H1 (cell line): ENCODE measurements at regions not wholly inside any gene's neighbourhood (a gene's known extent, or its start where the extent isn't known, plus 50 kb on each side); places are given as distances from the start of the nearest gene placed in this dataset.

Source experiments
- CTCF ChIA-PET: fragments of 300-600 bp; sonication (Branson Sonifier 250); formaldehyde crosslinking; loops from one replicate; lab custom pipeline; 2021; ENCODE audit not compliant: partially characterized antibody; lab: Charles Lee
- POLR2A ChIA-PET: fragments of 300-600 bp; sonication (Branson Sonifier 250); formaldehyde crosslinking; loops from one replicate; lab custom pipeline; 2021; ENCODE audit warnings: inconsistent platforms; ENCODE audit not compliant: partially characterized antibody; lab: Charles Lee
- DNase-seq, 2 experiments: peaks; one replicate each; pipeline versions ENCODE4 v3.0.0 to v3.0.0-alpha.2; 2010 to 2022; ENCODE audit warnings: low spot score in 2 of 2, low read depth in 1 of 2, mixed read lengths in 1 of 2
- FAIRE-seq: peaks from 2 replicates; lab custom pipeline; 2011; peaks lifted over from hg19 to GRCh38; lab: Jason Lieb, UNC
- H2AFZ ChIP-seq: 2 replicates; pipeline ENCODE4 v1.8.1; 2012; ENCODE audit warnings: low read length, inconsistent platforms
- H2AK5ac ChIP-seq: 2 replicates; pipeline ENCODE4 v1.6.1; 2013; ENCODE audit warnings: low read depth, low read length
- H2BK120ac ChIP-seq: replicated peaks from 2 replicates; pipeline ENCODE3; 2013; ENCODE audit warnings: low read depth, low read length, inconsistent platforms
- H2BK12ac ChIP-seq: 2 replicates; pipeline ENCODE4 v1.6.1; 2013; ENCODE audit warnings: low read depth, low read length
- H2BK15ac ChIP-seq: 2 replicates; pipeline ENCODE4 v1.6.1; 2013; ENCODE audit warnings: low read length
- H2BK20ac ChIP-seq: 2 replicates; pipeline ENCODE4 v1.6.1; 2013; ENCODE audit warnings: low read length
- H2BK5ac ChIP-seq: 2 replicates; pipeline ENCODE4 v1.6.1; 2013; ENCODE audit warnings: low read depth, low read length
- H3K14ac ChIP-seq: 2 replicates; pipeline ENCODE4 v1.6.1; 2013; ENCODE audit warnings: inconsistent platforms; ENCODE audit not compliant: insufficient read length
- H3K18ac ChIP-seq: 2 replicates; pipeline ENCODE4 v1.6.1; 2013; ENCODE audit warnings: low read length; ENCODE audit errors: extremely low read depth
- H3K23ac ChIP-seq: 2 replicates; pipeline ENCODE4 v1.6.1; 2013; ENCODE audit warnings: inconsistent platforms; ENCODE audit not compliant: insufficient read length
- H3K23me2 ChIP-seq: 2 replicates; pipeline ENCODE4 v1.6.1; 2013; ENCODE audit warnings: low read depth, low read length
- H3K27ac ChIP-seq: 2 replicates; pipeline ENCODE4 v1.6.1; 2011; ENCODE audit warnings: low read depth, low read length, inconsistent platforms
- H3K27me3 ChIP-seq, 4 experiments: replicated peaks in 1 of 4; 1 replicate in 1 of 4; 2 replicates in 3 of 4; pipeline versions ENCODE4 v1.6.1 to v1.8.1; 2011 to 2013; ENCODE audit warnings: low read length in 3 of 4, mild to moderate bottlenecking in 3 of 4, inconsistent platforms in 2 of 4, mixed read lengths in 2 of 4, moderate library complexity in 1 of 4; ENCODE audit not compliant: control insufficient read depth in 3 of 4, insufficient read depth in 3 of 4; ENCODE audit errors: extremely low read depth in 1 of 4
- H3K36me3 ChIP-seq, 4 experiments: 2 replicates each; pipeline versions ENCODE4 v1.6.1 to v1.8.1; 2011 to 2013; ENCODE audit warnings: mild to moderate bottlenecking in 4 of 4, low read length in 3 of 4, moderate library complexity in 2 of 4, control low read depth in 1 of 4, inconsistent platforms in 1 of 4; ENCODE audit not compliant: insufficient read depth in 4 of 4, control insufficient read depth in 2 of 4
- H3K4ac ChIP-seq: replicated peaks from 2 replicates; pipeline ENCODE3; 2013; ENCODE audit warnings: low read length, low read depth, mixed read lengths, inconsistent platforms; ENCODE audit not compliant: insufficient read length
- H3K4me1 ChIP-seq, 4 experiments: replicated peaks in 1 of 4; 1 replicate in 1 of 4; 2 replicates in 3 of 4; pipeline versions ENCODE4 v1.6.1 to v1.8.1; 2011 to 2013; ENCODE audit warnings: low read length in 3 of 4, inconsistent platforms in 2 of 4, mixed read lengths in 1 of 4; ENCODE audit not compliant: insufficient read depth in 4 of 4, control insufficient read depth in 3 of 4
- H3K4me2 ChIP-seq, 2 experiments: 2 replicates each; pipeline versions ENCODE4 v1.6.1 to v1.8.1; 2011 to 2013; ENCODE audit warnings: low read depth in 2 of 2, low read length in 2 of 2, control low read depth in 1 of 2, inconsistent platforms in 1 of 2, mild to moderate bottlenecking in 1 of 2; ENCODE audit not compliant: insufficient read depth in 1 of 2
- H3K4me3 ChIP-seq, 4 experiments: fragments of 200-600, 300-600 bp in 1 of 4; sonication (generic), shearing (Covaris generic), sonication (Bioruptor Twin) in 1 of 4; 2 replicates each; pipeline versions ENCODE4 v1.5.1 to v1.8.1; 2011 to 2016; ENCODE audit warnings: low read length in 4 of 4, low read depth in 3 of 4, control low read depth in 2 of 4, inconsistent platforms in 2 of 4, mild to moderate bottlenecking in 2 of 4, mixed read lengths in 1 of 4, moderate library complexity in 1 of 4; ENCODE audit not compliant: insufficient read depth in 2 of 4; ENCODE audit errors: extremely low read depth in 1 of 4
- H3K56ac ChIP-seq: replicated peaks from 2 replicates; pipeline ENCODE3; 2013; ENCODE audit warnings: low read depth, mild to moderate bottlenecking, mixed read lengths, low read length, inconsistent platforms; ENCODE audit not compliant: insufficient read length
- H3K79me1 ChIP-seq: 2 replicates; pipeline ENCODE4 v1.6.1; 2013; ENCODE audit warnings: low read depth, low read length, control low read depth
- H3K79me2 ChIP-seq, 2 experiments: 2 replicates each; pipeline versions ENCODE4 v1.6.1 to v1.8.1; 2012 to 2013; ENCODE audit warnings: low read length in 2 of 2, mild to moderate bottlenecking in 2 of 2, inconsistent platforms in 1 of 2; ENCODE audit not compliant: insufficient read depth in 2 of 2, control insufficient read depth in 1 of 2
- H3K9ac ChIP-seq, 4 experiments: replicated peaks in 1 of 4; 1 replicate in 1 of 4; 2 replicates in 3 of 4; pipeline versions ENCODE4 v1.6.1 to v1.8.1; 2011 to 2013; ENCODE audit warnings: low read depth in 3 of 4, low read length in 3 of 4, control low read depth in 2 of 4, mild to moderate bottlenecking in 2 of 4, moderate library complexity in 2 of 4, inconsistent platforms in 1 of 4; ENCODE audit errors: extremely low read depth in 1 of 4
- H3K9me3 ChIP-seq, 2 experiments: 2 replicates each; pipeline versions ENCODE4 v1.6.1 to v1.8.1; 2012 to 2013; ENCODE audit warnings: mild to moderate bottlenecking in 2 of 2, moderate library complexity in 2 of 2, control low read depth in 1 of 2, inconsistent platforms in 1 of 2, low read depth in 1 of 2, low read length in 1 of 2, mixed read lengths in 1 of 2; ENCODE audit not compliant: insufficient read depth in 2 of 2
- H4K20me1 ChIP-seq, 2 experiments: replicated peaks in 1 of 2; 2 replicates each; pipeline versions ENCODE3 to v1.8.1; 2011 to 2013; ENCODE audit warnings: inconsistent platforms in 2 of 2, low read length in 2 of 2, mild to moderate bottlenecking in 1 of 2; ENCODE audit not compliant: insufficient read depth in 2 of 2, control insufficient read depth in 1 of 2
- H4K5ac ChIP-seq: 2 replicates; pipeline ENCODE4 v1.6.1; 2013; ENCODE audit warnings: low read length, low read depth, mixed read lengths, inconsistent platforms; ENCODE audit not compliant: insufficient read length
- H4K8ac ChIP-seq: 2 replicates; pipeline ENCODE4 v1.8.0; 2013; ENCODE audit warnings: mild to moderate bottlenecking, moderate library complexity, low read length, inconsistent platforms; ENCODE audit not compliant: insufficient read depth; ENCODE audit errors: extremely low read depth
- H4K91ac ChIP-seq: replicated peaks from 2 replicates; pipeline ENCODE3; 2013; ENCODE audit warnings: low read length, mixed read lengths, inconsistent platforms; ENCODE audit not compliant: insufficient read length
- KDM5A ChIP-seq: fragments of 200-600 bp; IDR thresholded peaks from 2 replicates; pipeline ENCODE4 v1.7.1; 2012; ENCODE audit warnings: mild to moderate bottlenecking, low read length, inconsistent platforms, mixed read lengths
- TEAD4 ChIP-seq: IDR thresholded peaks from 2 replicates; pipeline ENCODE4 v1.6.1; 2012; ENCODE audit warnings: low read depth, low read length, inconsistent platforms, mixed read lengths
- WGBS, 2 experiments: shearing (Covaris generic) in 1 of 2; methylation state at CpG; one replicate each; pipeline versions ENCODE4 v1.1.6 to v1.1.7; 2013 to 2015; ENCODE audit warnings: low lambda C conversion rate in 2 of 2, mixed read lengths in 2 of 2, inconsistent platforms in 1 of 2, low coverage in 1 of 2, missing lambda C conversion rate in 1 of 2; ENCODE audit not compliant: insufficient replicate concordance in 2 of 2, insufficient coverage in 1 of 2, insufficient read length in 1 of 2; ENCODE audit errors: extremely low coverage in 1 of 2, missing lambda C conversion rate in 1 of 2; 5-methylcytosine and 5-hydroxymethylcytosine counted together

GRCh38 chr2:114063346-114063745 is 173.5 kb downstream of the ACTR3 start:
- no peaks in the 10 kb centered on the region for H3K79me1 ChIP-seq
- H3K18ac ChIP-seq = no peak overlapping the region
- H3K4me1 ChIP-seq = no peaks in the 10 kb centered on the region; a peak in 1 of 7 replicates
- TF ChIP-seq KDM5A = no peak
- 0 out of 2 replicates have a peak, but pooled peaks have one; percentile 7 for TF ChIP-seq TEAD4
- TF ChIP-seq, all 59 proteins: peak for 1
- Histone ChIP-seq H3K4ac (no peak overlapping the region), H3K23ac (no peak overlapping the region), H3K36me3 (no peaks in the 10 kb centered on the region), H3K79me2 (no peaks in the 10 kb centered on the region), H4K8ac (no peak overlapping the region), H3K56ac (no peak overlapping the region), H3K4me2 (no peak overlapping the region), H4K20me1 (no peaks in the 10 kb centered on the region), H2BK15ac (no peak overlapping the region), H2AK5ac (no peak overlapping the region), H2BK5ac (no peak overlapping the region), H2BK20ac (no peak overlapping the region), H2BK120ac (no peak overlapping the region), H4K91ac (no peak overlapping the region), H2AFZ (no peak overlapping the region), H3K14ac (no peak overlapping the region), H3K4me3 (no peak overlapping the region), H3K9me3 (no peaks in the 10 kb centered on the region), H3K9ac (no peak overlapping the region), H2BK12ac (no peak overlapping the region), H3K23me2 (no peaks in the 10 kb centered on the region), H3K27me3 (no peaks in the 10 kb centered on the region), H4K5ac (no peak overlapping the region), H3K27ac (no peak overlapping the region)
- POLR2A ChIA-PET = no interaction called here
- CTCF ChIA-PET = no interaction called here
- FAIRE-seq (no peak), DNase-seq (no peak)
- WGBS, 2 experiments = 86% methylated on average over 4 of the region's 4 CpGs; no CpG with 5 or more reads in 1 of the 2 experiments
